Tibial nerve (tissue), 3 donors: ENCODE measurements at regions not wholly inside any gene's neighbourhood (a gene's known extent, or its start where the extent isn't known, plus 50 kb on each side); places are given as distances from the start of the nearest gene placed in this dataset.

Experiments
- CTCF ChIP-seq, 5 experiments: fragments of 200-600 bp in 3 of 5; fragments of 450-650 bp in 2 of 5; sonication (generic) in 3 of 5; IDR thresholded peaks; one replicate each; pipeline ENCODE4 v1.5.1; 2016 to 2019; ENCODE audit warnings: antibody characterized with exemption in 5 of 5, mild to moderate bottlenecking in 3 of 5, moderate library complexity in 2 of 5
- POLR2A ChIP-seq, 2 donors: fragments of 450-650 bp; IDR thresholded peaks; one replicate each; pipeline ENCODE4 v1.6.1; 2017; ENCODE audit warnings: antibody characterized with exemption in 2 of 2, mild to moderate bottlenecking in 2 of 2, moderate library complexity in 2 of 2

GRCh38 chr7:136533732-136534131, 334.7 kb upstream of the CHRM2 start:
- TF ChIP-seq CTCF (IDR thresholded peaks at IDR 0.05) (no peak), POLR2A (IDR thresholded peaks at IDR 0.05) (no peak)
